NCI-H1930 (cell line): ENCODE measurements at regions not wholly inside any gene's neighbourhood (a gene's known extent, or its start where the extent isn't known, plus 50 kb on each side); places are given as distances from the start of the nearest gene placed in this dataset.

Experiments used
- DNase-seq, 2 experiments: peaks; one replicate each; lab custom pipeline; 2025; lab: John Stamatoyannopoulos, UW

GRCh38 chr6:80725156-80725930, 618.9 kb downstream of the BCKDHB start:
- DNase-seq = no peak

- DNase-seq = no peak
Observed at GRCh38 chr6:80720824-80721223, 614.4 kb downstream of the BCKDHB start.

- no peak for DNase-seq
Observed at GRCh38 chr6:80714513-80714912, 608.0 kb downstream of the BCKDHB start.

- no peak for DNase-seq
Observed at GRCh38 chr6:80698459-80698858, 592.0 kb downstream of the BCKDHB start.

- no peak for DNase-seq
Observed at GRCh38 chr6:80696268-80696667, 589.8 kb downstream of the BCKDHB start.

- DNase-seq = no peak
Observed at GRCh38 chr6:80690551-80691131, 584.2 kb downstream of the BCKDHB start.

- DNase-seq = no peak
Observed at GRCh38 chr6:80689716-80690395, 583.4 kb downstream of the BCKDHB start.

- DNase-seq = no peak
Observed at GRCh38 chr6:80679992-80680391, 573.5 kb downstream of the BCKDHB start.

- DNase-seq = no peak
Observed at GRCh38 chr6:80676386-80676785, 569.9 kb downstream of the BCKDHB start.

- DNase-seq = no peak
Observed at GRCh38 chr6:80674669-80675068, 568.2 kb downstream of the BCKDHB start.

- no peak for DNase-seq
Observed at GRCh38 chr6:80673367-80673766, 566.9 kb downstream of the BCKDHB start.

GRCh38 chr6:80667006-80667405, 560.5 kb downstream of the BCKDHB start:
- DNase-seq = no peak

- DNase-seq = no peak
Observed at GRCh38 chr6:80658926-80659325, 552.5 kb downstream of the BCKDHB start.

- DNase-seq = no peak
Observed at GRCh38 chr6:80647156-80647555, 540.7 kb downstream of the BCKDHB start.

- DNase-seq = no peak
Observed at GRCh38 chr6:80643881-80644280, 537.4 kb downstream of the BCKDHB start.

- no peak for DNase-seq
Observed at GRCh38 chr6:80642452-80642851, 536.0 kb downstream of the BCKDHB start.

GRCh38 chr6:80641591-80641990, 535.1 kb downstream of the BCKDHB start:
- DNase-seq = no peak

GRCh38 chr6:80640176-80640575, 533.7 kb downstream of the BCKDHB start:
- DNase-seq = no peak

GRCh38 chr6:80639181-80639629, 532.7 kb downstream of the BCKDHB start:
- DNase-seq = peak in 1 of 2 experiments; percentile 26

- peak in 1 of 2 experiments; percentile 35 for DNase-seq
Observed at GRCh38 chr6:80638213-80639055, 532.0 kb downstream of the BCKDHB start.

GRCh38 chr6:80637312-80637711, 530.8 kb downstream of the BCKDHB start:
- no peak for DNase-seq

- no peak for DNase-seq
Observed at GRCh38 chr6:80636689-80637088, 530.2 kb downstream of the BCKDHB start.
